ENCODE measurements at regions not wholly inside any gene's neighbourhood (a gene's known extent, or its start where the extent isn't known, plus 50 kb on each side); places are given as distances from the start of the nearest gene placed in this dataset.

DNA sequence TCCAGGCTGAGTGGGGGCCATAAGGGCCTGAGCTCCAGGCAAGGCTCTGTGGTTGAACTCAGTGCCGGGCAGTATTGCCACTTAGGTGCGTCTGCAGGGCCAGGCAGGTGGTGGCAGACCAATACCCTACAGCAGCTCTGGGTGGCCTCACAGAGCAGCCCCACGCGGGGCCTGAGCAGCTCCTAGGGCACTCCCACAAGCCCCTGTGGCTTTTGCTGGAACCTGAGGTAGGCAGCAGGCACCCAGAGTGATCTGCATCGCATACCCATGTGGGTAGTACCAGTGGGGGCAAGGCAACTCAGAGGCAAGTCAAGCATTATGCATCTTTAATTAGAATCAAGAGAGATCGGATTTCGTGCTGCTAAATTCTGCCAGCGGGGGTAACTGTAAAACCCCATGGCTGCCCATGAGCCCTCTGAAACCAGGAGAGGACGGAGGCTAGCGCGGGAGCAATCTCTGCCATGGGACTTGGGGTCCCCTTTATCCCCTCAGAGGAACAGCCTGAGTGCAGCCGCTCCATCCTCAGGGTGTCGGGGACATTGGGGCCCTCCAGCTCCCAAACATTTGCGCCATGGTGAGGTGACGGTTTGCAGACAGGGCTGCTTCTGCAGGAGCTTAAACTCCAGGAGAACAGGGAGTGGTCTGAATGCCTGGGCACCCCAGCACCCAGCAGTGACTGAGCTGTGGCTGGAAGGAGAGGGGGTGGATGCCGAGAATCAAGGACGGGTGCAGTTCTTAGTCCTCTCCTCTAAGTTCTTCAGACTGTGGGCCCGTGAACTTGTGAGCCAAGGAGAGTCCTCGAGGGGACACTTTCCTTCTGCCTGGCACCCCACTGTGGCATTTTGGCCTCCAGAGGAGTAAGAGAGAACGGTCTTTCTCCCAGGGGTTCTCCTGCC is 62.4 kb upstream of the PCSK6 start:
- intact Hi-C loops (cut with DNase I) = no loop called here
- DNase-seq = peak in 1 of 10 donors; percentile 69

GRCh38 chr15:101550124-101550523 is 60.6 kb upstream of the PCSK6 start:
- DNase-seq = no peak
- intact Hi-C loops (cut with DNase I) = no loop called here

DNA sequence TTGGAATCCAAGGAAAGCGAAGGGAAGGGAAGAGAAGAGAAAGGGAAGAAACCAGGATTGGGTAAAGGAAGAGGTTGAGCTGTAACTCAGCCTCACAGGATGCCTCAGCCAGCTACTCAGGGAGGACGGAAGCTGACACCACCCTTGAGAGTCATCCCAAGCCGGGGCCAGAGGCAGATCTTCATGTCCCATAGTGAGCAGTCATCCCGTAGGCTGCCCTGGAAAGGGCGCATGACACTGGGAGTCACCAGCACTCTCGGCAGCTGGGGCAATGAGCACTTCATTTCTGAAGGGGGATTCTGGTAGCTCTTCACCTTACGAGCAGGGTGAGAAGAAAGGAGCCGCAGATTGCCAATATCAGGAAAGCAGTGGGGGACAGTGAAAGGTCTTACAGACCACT is 60.1 kb upstream of the PCSK6 start:
- intact Hi-C loops (cut with DNase I) = no loop called here
- DNase-seq = peak in 1 of 10 donors; percentile 55

DNA sequence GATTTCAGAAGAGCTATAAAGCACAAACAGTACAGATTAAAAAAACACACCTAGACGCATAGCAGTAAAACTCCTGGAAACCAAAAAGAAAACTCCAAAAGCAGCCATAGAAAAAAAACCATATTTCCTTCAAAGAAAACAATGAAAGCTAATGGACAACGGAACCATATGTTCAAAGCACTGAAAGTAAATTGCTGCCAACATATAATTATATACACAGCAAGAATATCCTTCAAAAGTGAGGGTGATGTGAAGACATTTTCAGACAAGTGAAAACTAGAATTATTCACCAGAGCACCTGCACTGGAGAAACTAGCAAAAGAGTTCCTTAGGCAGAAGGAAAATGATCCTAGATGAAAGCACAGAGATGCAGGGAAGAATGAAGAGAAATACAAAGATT is 58.2 kb upstream of the PCSK6 start:
- intact Hi-C loops (cut with DNase I) = no loop called here

GRCh38 chr15:101545548-101546505 is 56.3 kb upstream of the PCSK6 start:
- intact Hi-C loops (cut with DNase I) = no loop called here
- peak in 1 of 10 donors; percentile 65 for DNase-seq

More for the DNA sequence above, 58.2 kb upstream of the PCSK6 start:
- DNase-seq = no peak

DNA sequence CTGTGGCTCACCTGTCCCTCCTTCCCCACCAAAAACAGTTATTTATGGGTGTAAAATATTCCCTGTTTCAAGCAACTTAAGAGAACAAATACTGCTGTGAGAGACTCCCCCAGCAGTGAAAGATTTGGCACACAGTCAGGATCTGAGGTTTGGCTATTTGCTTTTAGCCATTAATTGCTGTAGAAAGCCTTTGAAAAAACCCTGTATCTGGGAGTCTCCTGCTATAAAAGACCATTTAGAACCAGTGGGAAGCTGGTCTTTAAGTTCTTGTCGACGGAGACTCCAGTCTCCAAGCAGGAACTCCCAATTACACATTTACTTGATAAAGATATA is 55.1 kb upstream of the PCSK6 start:
- no peak for DNase-seq
- intact Hi-C loops (cut with DNase I) = no loop called here

- DNase-seq = peak in 1 of 10 donors; percentile 43
- intact Hi-C loops (cut with DNase I) = no loop called here
Observed at GRCh38 chr15:101543926-101544612, 54.6 kb upstream of the PCSK6 start.

DNA sequence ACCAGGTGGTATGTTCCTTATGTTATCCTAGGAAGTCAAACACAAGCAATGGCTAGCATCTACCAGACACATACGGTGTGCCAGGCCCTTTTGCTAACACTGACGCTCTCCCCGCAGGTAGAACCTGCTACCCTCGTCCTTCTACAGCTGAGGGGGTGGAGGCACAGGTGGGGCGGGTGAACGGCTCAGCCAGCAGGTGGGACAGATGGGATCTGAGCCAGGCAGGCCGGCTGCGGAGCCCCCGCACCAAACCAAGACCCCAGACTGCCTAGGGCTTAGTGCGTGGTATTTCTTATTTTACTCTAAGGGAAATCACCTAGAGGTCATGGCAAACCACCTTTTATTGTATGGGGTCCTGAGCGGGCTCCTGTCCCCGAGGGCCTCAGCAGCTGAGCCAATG is 53.9 kb upstream of the PCSK6 start:
- intact Hi-C loops (cut with DNase I) = no loop called here
- DNase-seq = peak in 1 of 10 donors; percentile 77

DNA sequence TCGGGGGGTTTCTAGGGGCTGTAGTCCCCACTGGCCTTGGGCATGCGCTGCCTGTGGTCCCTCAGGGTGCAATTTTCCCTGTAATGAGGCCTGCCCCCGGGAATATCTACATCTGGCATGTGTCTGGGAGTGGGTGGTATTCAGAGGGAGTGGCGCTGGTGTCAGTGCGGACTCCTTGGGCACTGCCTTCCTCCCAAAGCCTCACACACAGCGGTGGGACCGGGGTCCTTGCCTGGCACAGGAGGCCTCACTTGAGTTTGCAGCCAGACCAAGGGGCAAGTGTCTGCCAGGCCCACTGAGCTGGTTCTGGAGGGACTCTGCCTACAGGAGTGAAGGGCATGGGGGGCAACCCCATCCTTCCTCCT is 53.5 kb upstream of the PCSK6 start:
- peak in 1 of 10 donors; percentile 65 for DNase-seq
- intact Hi-C loops (cut with DNase I) = no loop called here

- intact Hi-C loops (cut with DNase I) = no loop called here
- DNase-seq = peak in 1 of 10 donors; percentile 57
Observed at GRCh38 chr15:101542306-101543025, 53.0 kb upstream of the PCSK6 start.

GRCh38 chr15:101541501-101542292 is 52.2 kb upstream of the PCSK6 start:
- DNase-seq = peak in 1 of 10 donors; percentile 47
- intact Hi-C loops (cut with DNase I) = no loop called here

DNA sequence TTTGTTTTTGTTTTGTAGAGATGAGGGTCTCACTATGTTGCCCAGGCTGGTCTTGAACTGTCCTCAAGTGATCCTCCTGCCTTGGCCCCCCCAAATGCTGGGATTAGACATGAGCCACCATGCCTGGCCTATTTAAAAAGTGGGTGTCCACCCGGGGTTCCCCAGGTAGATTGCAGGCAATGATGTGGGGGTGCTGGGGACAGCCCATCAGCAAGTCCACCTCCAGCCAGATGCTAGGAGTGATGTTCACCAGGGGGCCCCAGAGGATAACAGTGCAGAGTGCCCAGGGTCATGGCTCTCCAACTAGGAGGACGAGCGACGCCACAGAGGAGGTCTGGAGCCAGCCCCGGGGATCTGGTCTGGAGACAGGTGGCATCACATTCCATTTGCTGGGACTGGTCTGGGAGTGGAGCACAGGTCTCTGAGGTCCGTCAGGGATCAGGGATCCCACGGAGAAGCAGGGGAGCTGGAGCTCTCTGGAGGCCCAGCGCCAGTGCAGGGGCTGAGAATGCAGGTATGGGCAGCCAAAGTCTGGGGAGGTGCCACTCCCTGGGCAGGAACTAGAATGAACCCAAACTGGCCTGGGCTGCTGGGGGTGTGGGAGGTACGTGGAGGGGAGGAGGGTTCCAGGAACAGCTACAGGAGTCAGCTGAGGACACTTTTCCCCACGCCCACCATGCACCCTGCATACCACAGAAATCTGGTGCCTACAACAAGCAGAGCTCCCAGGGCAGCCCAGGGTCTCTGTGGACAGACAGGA is 51.2 kb upstream of the PCSK6 start:
- intact Hi-C loops (cut with DNase I) = no loop called here
- peak in 1 of 10 donors; percentile 80 for DNase-seq

DNA sequence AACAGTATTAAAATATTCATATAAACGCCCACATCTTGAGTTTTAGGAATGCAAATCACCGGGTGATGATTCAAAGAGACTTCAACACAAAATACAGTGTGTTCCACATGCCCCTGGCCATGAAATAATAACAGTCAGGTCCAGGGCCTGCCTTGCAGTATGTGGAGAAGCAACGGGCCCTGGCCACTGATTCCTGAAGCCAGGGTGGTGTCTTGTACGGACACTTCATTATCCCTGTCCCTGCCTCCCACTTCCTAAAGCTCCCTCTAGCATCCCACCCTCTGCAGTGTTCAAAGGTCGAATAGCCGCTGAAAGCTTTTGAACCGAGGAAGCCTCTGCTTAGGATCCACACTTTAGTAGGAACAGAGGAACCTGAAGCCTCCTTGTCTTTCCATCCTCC is 50.4 kb upstream of the PCSK6 start:
- intact Hi-C loops (cut with DNase I) = no loop called here
- peak in 1 of 10 donors; percentile 65 for DNase-seq

DNA sequence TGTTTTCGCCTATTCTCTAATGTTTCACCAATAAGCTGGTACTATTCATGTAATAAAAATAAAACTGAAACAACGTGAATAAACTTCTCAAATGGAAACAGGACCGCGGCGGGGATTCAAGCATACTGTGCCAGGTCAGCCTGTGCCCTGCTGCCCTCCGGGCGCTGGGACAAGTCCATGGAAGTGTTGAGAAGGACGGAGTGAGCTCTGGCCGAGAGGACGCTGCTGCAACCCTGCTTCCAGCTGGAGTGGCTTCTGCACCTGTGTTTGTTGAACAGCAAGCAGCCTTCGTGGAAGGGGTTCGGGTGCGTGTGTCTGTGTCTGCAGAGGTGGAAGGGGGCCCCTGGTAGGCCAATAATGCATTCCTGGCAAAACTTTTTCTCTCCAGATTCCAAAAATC is 50.0 kb upstream of the PCSK6 start:
- DNase-seq = peak in 2 of 10 donors; percentile 83 to 85
- intact Hi-C loops (cut with DNase I) = no loop called here
